NOMO-1 treated with DMSO at 0.1 percent for 48 hours (cell line): ENCODE measurements at regions not wholly inside any gene's neighbourhood (a gene's known extent, or its start where the extent isn't known, plus 50 kb on each side); places are given as distances from the start of the nearest gene placed in this dataset.
"Not testable (repeated sequence)": the region's sequence is repeated elsewhere in the genome, so short reads cannot be mapped to it uniquely, and the experiment has no call there.

Source experiments
- DNase-seq: peaks from one replicate; lab custom pipeline; 2025; ENCODE audit not compliant: unreplicated experiment; lab: John Stamatoyannopoulos, UW

GRCh38 chr13:24992946-24993345 is 103.0 kb upstream of the PABPC3 start:
- peak; percentile 21 for DNase-seq

DNA sequence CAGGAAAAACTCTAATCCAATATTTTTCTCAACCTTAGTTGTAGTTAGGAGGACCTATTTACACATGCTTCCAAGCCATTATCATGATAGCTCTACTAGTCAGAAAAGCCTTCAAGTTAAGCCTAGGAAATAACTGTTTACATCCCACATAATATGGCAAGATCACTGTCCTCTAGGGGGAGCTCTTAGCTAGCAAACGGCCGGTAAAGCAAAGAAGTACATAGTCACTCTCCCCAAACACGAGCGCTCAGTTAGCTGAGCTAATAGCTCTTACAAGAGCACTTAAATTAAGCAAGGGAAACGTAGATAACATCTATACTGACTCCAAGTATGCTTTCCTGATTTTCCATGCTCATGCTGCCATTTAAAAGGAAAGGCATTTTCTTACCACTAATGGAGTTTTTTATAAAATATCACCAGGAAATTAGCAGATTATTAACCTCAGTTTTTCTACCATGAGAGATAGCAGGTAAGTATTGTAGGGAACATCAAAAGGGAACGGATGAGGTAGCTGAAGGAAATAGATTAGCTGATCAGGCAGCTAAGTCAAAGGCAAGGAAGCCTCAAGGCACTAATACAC is 100.6 kb upstream of the PABPC3 start:
- DNase-seq, result peak; percentile 77

GRCh38 chr13:24997367-24997967 is 98.5 kb upstream of the PABPC3 start:
- peak; percentile 10 for DNase-seq

GRCh38 chr13:24998433-24998832 is 97.5 kb upstream of the PABPC3 start:
- DNase-seq, result no peak

GRCh38 chr13:25001476-25002206 is 94.3 kb upstream of the PABPC3 start:
- no peak for DNase-seq

DNA sequence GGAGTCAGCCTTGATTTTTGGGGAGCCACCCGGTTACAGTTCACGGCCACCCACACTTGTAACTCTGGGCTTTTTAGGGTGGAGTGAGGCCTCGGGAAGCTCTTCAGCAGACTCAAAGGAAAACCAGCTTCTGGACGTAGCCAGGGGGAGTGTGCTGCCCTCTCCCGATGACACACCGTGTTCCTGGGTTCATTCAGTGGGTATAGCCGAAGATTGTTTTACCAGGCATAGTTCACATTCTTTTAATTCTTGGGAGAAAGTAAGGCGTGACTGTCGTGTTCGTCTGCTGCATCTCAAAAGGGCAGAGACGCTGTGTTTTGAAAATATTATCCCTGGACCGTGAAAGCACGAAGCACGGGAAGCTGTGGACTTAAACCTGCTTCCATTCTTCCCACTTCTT is 93.6 kb upstream of the PABPC3 start:
- DNase-seq, result not testable (repeated sequence)

- not testable (repeated sequence) for DNase-seq
These were observed 91.4 kb upstream of the PABPC3 start for GRCh38 chr13:25004489-25004888.

GRCh38 chr13:25005050-25005497 is 90.9 kb upstream of the PABPC3 start:
- peak; percentile 44 for DNase-seq

- not testable (repeated sequence) for DNase-seq
These were observed 88.5 kb upstream of the PABPC3 start for GRCh38 chr13:25007389-25007788.

- DNase-seq, result not testable (repeated sequence)
These were observed 81.5 kb upstream of the PABPC3 start for GRCh38 chr13:25014398-25014973.

DNA sequence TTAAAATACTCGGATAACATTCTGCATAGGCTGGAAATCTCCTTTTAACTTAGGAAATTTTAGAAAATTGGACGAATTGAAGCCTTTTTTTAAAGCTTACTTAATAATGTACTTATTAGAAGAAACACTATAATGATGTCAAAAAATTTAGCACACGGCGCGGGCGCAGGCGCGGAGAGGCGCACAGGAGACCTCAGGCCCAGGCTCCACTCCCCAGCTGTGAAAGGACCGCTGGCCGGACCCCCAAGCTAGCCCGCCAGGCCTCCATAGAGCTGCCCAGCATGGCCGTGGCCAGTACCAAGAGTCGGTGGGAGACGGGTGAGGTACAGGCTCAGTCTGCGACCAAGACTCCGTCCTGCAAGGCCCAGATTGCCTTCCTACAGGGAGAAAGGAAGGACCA is 78.8 kb upstream of the PABPC3 start:
- DNase-seq, result not testable (repeated sequence)

- DNase-seq, result not testable (repeated sequence)
These were observed 77.9 kb upstream of the PABPC3 start for GRCh38 chr13:25017808-25018728.

- no peak for DNase-seq
These were observed 77.2 kb upstream of the PABPC3 start for GRCh38 chr13:25018729-25019115.

DNA sequence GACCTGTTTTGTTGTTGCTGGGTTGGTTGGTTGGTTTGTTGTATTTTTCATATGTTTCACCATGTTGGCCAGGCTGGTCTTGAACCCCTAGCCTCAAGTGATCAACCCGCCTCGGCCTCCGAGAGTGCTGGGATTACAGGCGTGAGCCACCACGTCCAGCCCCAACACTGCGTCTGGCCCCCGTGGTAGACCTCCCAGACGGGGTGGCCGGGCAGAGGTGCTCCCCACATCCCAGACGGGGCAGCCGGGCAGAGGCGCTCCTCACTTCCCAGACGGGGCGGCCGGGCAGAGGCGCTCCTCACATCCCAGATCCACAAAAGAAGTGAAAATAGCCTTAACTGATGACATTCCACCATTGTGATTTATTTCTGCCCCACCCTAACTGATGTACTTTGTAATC is 76.2 kb upstream of the PABPC3 start:
- not testable (repeated sequence) for DNase-seq

DNA sequence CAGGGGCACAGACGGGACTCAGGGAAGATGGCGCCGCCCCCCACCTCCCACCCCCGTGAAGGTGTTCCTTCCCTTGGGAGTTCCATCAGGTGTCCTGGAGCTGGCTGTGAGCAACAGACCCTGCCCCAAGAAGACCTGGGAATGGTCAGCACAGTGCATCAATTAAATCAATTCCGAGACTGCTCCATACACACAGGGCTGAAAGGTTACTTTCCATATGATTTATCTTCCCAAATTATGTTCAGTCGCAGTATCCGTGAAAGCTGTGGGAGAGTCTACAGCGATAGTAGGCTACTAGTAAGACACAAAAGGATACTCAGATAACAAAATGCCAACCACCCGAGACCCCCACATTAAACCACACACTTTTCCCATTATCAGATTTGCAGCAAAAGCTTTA is 71.8 kb upstream of the PABPC3 start:
- DNase-seq, result no peak

GRCh38 chr13:25032160-25032559 is 63.8 kb upstream of the PABPC3 start:
- no peak for DNase-seq

- no peak for DNase-seq
These were observed 61.8 kb upstream of the PABPC3 start for GRCh38 chr13:25034173-25034572.

GRCh38 chr13:25037057-25037813 is 58.7 kb upstream of the PABPC3 start:
- peak; percentile 46 for DNase-seq

DNA sequence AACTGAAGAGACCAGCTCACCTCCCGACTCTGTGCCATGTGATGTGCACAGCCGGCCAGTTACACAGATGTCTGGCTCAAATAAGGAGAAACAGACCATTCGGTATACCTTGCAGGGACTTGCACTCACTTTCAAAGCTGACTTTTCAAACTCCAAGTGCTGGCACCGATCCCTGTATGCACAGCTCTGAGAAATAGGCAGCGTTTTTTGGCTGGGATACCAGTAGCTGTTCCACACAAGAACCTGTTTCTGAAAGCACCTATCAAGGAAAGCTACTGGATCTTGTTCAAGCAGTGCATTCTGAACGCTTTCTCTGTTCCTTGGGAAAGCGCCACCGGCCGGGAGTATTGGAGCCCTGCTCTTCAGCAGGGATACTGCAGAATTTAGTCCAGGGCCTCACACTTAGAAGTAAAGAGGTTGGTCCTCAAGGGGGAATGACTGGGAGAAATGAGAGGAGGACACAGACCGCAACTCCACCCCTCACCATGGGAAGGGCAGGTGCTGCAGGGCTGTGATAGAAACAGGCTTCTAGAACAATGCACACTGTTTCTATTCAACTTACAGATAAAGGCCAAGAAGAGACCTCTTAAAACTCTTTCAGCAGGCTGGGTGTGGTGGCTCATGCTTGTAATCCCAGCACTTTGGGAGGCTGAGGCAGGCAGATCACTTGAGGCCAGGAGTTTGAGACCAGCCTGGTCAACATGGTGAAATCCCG is 53.6 kb upstream of the PABPC3 start:
- DNase-seq, result no peak

DNA sequence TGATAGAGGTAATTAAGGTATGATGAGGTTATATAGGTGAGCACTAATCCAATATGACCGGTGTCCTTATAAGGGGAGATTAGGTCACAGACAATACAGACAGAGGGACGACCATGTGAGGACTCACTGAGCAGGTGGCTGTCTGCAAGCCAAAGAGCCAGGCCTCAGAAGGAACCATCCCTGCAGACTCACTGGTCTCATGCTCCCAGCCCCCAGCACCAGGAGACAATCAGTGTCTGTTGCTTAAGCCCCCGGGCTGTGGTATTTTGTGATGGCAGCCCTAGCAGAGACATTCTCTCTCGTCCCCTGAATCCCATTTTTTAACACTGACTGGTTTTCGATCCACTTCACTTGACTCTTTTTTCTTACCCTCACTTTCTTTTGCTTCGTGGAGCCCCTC is 51.9 kb upstream of the PABPC3 start:
- DNase-seq, result no peak
